ENCODE measurements at regions not wholly inside any gene's neighbourhood (a gene's known extent, or its start where the extent isn't known, plus 50 kb on each side); places are given as distances from the start of the nearest gene placed in this dataset.

GRCh38 chr18:67597759-67598158 is 81.2 kb upstream of the DSEL start:
- TF ChIP-seq CTCF (conservative IDR thresholded peaks at IDR 0.05; ENCODE audit: low read depth), result no peak
- DNase-seq (ENCODE audit: low spot score), result no peak
- ChIA-PET POLR2A (ENCODE audit: low non-redundant PET) (no interaction called here), CTCF (no interaction called here)
- no peak overlapping the region for H3K27ac ChIP-seq

GRCh38 chr18:67596003-67596402 is 79.5 kb upstream of the DSEL start:
- TF ChIP-seq CTCF (conservative IDR thresholded peaks at IDR 0.05; ENCODE audit: low read depth), result no peak
- ChIA-PET POLR2A (ENCODE audit: low non-redundant PET) (no interaction called here), CTCF (interaction anchor here (0.6 kb wide), 1 partner anchor 1168 kb away, joined by 3 read pairs; no protein-coding TSS in a partner anchor)
- H3K27ac ChIP-seq, result no peak overlapping the region
- no peak for DNase-seq (ENCODE audit: low spot score)

GRCh38 chr18:67590571-67591141 is 74.1 kb upstream of the DSEL start:
- POLR2A ChIA-PET (ENCODE audit: low non-redundant PET), result no interaction called here
- CTCF ChIA-PET, result interaction anchor here (0.6 kb wide), 1 partner anchor 116 kb away, joined by 3 read pairs; no protein-coding TSS in a partner anchor
- no peak overlapping the region for H3K27ac ChIP-seq
- no peak for DNase-seq (ENCODE audit: low spot score)
- TF ChIP-seq CTCF (conservative IDR thresholded peaks at IDR 0.05; ENCODE audit: low read depth), result no peak

- ChIA-PET CTCF (no interaction called here), POLR2A (ENCODE audit: low non-redundant PET) (no interaction called here)
- no peak overlapping the region for H3K27ac ChIP-seq
- DNase-seq (ENCODE audit: low spot score), result no peak
- no peak for TF ChIP-seq CTCF (conservative IDR thresholded peaks at IDR 0.05; ENCODE audit: low read depth)
Measured at GRCh38 chr18:67589325-67589724, 72.8 kb upstream of the DSEL start.

GRCh38 chr18:67586101-67586500 is 69.6 kb upstream of the DSEL start:
- CTCF ChIA-PET, result no interaction called here
- no peak overlapping the region for H3K27ac ChIP-seq
- DNase-seq (ENCODE audit: low spot score), result no peak
- TF ChIP-seq CTCF (conservative IDR thresholded peaks at IDR 0.05; ENCODE audit: low read depth), result no peak
- POLR2A ChIA-PET (ENCODE audit: low non-redundant PET), result no interaction called here

- TF ChIP-seq CTCF (conservative IDR thresholded peaks at IDR 0.05; ENCODE audit: low read depth), result no peak
- no peak overlapping the region for H3K27ac ChIP-seq
- ChIA-PET POLR2A (ENCODE audit: low non-redundant PET) (no interaction called here), CTCF (interaction anchor here (0.7 kb wide), 1 partner anchor 12 kb away, joined by 3 read pairs; no protein-coding TSS in a partner anchor)
- DNase-seq (ENCODE audit: low spot score), result no peak
Measured at GRCh38 chr18:67583621-67584020, 67.1 kb upstream of the DSEL start.

Measured in RWPE1 (cell line).